ENCODE measurements at regions not wholly inside any gene's neighbourhood (a gene's known extent, or its start where the extent isn't known, plus 50 kb on each side); places are given as distances from the start of the nearest gene placed in this dataset.

GRCh38 chr6:155894262-155894661 lies 438.6 kb upstream of the NOX3 start:
- Histone ChIP-seq H3K9ac (no peak overlapping the region), H3K4me3 (ENCODE audit: low read depth, low read length) (no peak overlapping the region), H3K4me2 (ENCODE audit: low read length) (no peak overlapping the region), H3K79me2 (no peaks in the 10 kb centered on the region), H3K9me3 (ENCODE audit: control insufficient read depth, low read length) (no peaks in the 10 kb centered on the region), H3K27ac (no peak overlapping the region), H3K4me1 (no peaks in the 10 kb centered on the region), H2AFZ (no peak overlapping the region), H3K36me3 (ENCODE audit: control insufficient read depth, insufficient read depth, low read length) (no peaks in the 10 kb centered on the region), H3K27me3 (ENCODE audit: control insufficient read depth, insufficient read depth, low read length) (no peaks in the 10 kb centered on the region)
- no peak for TF ChIP-seq CTCF (IDR thresholded peaks at IDR 0.05)

GRCh38 chr6:155890409-155890808 lies 434.8 kb upstream of the NOX3 start:
- Histone ChIP-seq H3K4me3 (ENCODE audit: low read depth, low read length) (no peak overlapping the region), H3K4me2 (ENCODE audit: low read length) (no peak overlapping the region), H3K4me1 (no peaks in the 10 kb centered on the region), H3K9me3 (ENCODE audit: control insufficient read depth, low read length) (no peaks in the 10 kb centered on the region), H3K79me2 (no peaks in the 10 kb centered on the region), H3K9ac (no peak overlapping the region), H3K27me3 (ENCODE audit: control insufficient read depth, insufficient read depth, low read length) (no peaks in the 10 kb centered on the region), H3K27ac (no peak overlapping the region), H3K36me3 (ENCODE audit: control insufficient read depth, insufficient read depth, low read length) (no peaks in the 10 kb centered on the region), H2AFZ (no peak overlapping the region)
- no peak for TF ChIP-seq CTCF (IDR thresholded peaks at IDR 0.05)

- H3K4me3 ChIP-seq (ENCODE audit: low read depth, low read length), result no peak overlapping the region
- H3K79me2 ChIP-seq, result no peaks in the 10 kb centered on the region
- H3K9me3 ChIP-seq (ENCODE audit: control insufficient read depth, low read length), result no peaks in the 10 kb centered on the region
- TF ChIP-seq CTCF (IDR thresholded peaks at IDR 0.05), result no peak
- no peaks in the 10 kb centered on the region for H3K27me3 ChIP-seq (ENCODE audit: control insufficient read depth, insufficient read depth, low read length)
- H3K4me1 ChIP-seq, result no peaks in the 10 kb centered on the region
- no peaks in the 10 kb centered on the region for H3K36me3 ChIP-seq (ENCODE audit: control insufficient read depth, insufficient read depth, low read length)
- H2AFZ ChIP-seq, result no peak overlapping the region
- no peak overlapping the region for H3K4me2 ChIP-seq (ENCODE audit: low read length)
- no peak overlapping the region for H3K9ac ChIP-seq
- no peak overlapping the region for H3K27ac ChIP-seq
These were observed 433.8 kb upstream of the NOX3 start for GRCh38 chr6:155889410-155889809.

- Histone ChIP-seq H3K4me3 (ENCODE audit: low read depth, low read length) (no peak overlapping the region), H3K36me3 (ENCODE audit: control insufficient read depth, insufficient read depth, low read length) (no peaks in the 10 kb centered on the region), H3K79me2 (no peaks in the 10 kb centered on the region), H3K4me2 (ENCODE audit: low read length) (no peak overlapping the region), H2AFZ (no peak overlapping the region), H3K9ac (no peak overlapping the region), H3K27ac (no peak overlapping the region), H3K4me1 (no peaks in the 10 kb centered on the region), H3K9me3 (ENCODE audit: control insufficient read depth, low read length) (no peaks in the 10 kb centered on the region), H3K27me3 (ENCODE audit: control insufficient read depth, insufficient read depth, low read length) (no peaks in the 10 kb centered on the region)
- no peak for TF ChIP-seq CTCF (IDR thresholded peaks at IDR 0.05)
These were observed 431.8 kb upstream of the NOX3 start for GRCh38 chr6:155887421-155887820.

GRCh38 chr6:155883741-155884140 lies 428.1 kb upstream of the NOX3 start:
- no peak overlapping the region for H3K27ac ChIP-seq
- no peaks in the 10 kb centered on the region for H3K79me2 ChIP-seq
- H3K36me3 ChIP-seq (ENCODE audit: control insufficient read depth, insufficient read depth, low read length), result no peaks in the 10 kb centered on the region
- no peak for TF ChIP-seq CTCF (IDR thresholded peaks at IDR 0.05)
- no peak overlapping the region for H3K4me2 ChIP-seq (ENCODE audit: low read length)
- no peaks in the 10 kb centered on the region for H3K27me3 ChIP-seq (ENCODE audit: control insufficient read depth, insufficient read depth, low read length)
- H3K9me3 ChIP-seq (ENCODE audit: control insufficient read depth, low read length), result no peaks in the 10 kb centered on the region
- no peaks in the 10 kb centered on the region for H3K4me1 ChIP-seq
- no peak overlapping the region for H2AFZ ChIP-seq
- no peak overlapping the region for H3K9ac ChIP-seq
- H3K4me3 ChIP-seq (ENCODE audit: low read depth, low read length), result no peak overlapping the region
